Endothelial cell of umbilical vein (primary cell): ENCODE measurements at regions not wholly inside any gene's neighbourhood (a gene's known extent, or its start where the extent isn't known, plus 50 kb on each side); places are given as distances from the start of the nearest gene placed in this dataset.

Source experiments
- BruUV-seq: library from RNA; stranded (reverse); fragments of 400-500 nt; replicated peaks from 2 replicates; lab custom pipeline; 2021; lab: Mats Ljungman, UMichigan
- CTCF ChIA-PET: fragments of 300-600, 350-600 bp; sonication (Branson Sonifier 250); formaldehyde crosslinking; loops from one replicate; lab custom pipeline; 2021; ENCODE audit warnings: antibody characterized with exemption, inconsistent platforms; lab: Charles Lee
- POLR2A ChIA-PET: fragments of 300-600, 350-600 bp; sonication (Branson Sonifier 250); formaldehyde crosslinking; loops from one replicate; lab custom pipeline; 2021; ENCODE audit warnings: antibody characterized with exemption, inconsistent platforms; lab: Charles Lee
- DNase-seq: peaks from one replicate; pipeline ENCODE4 v3.0.0-alpha.2; 2011; ENCODE audit warnings: low read depth, low spot score
- FAIRE-seq: peaks from 2 replicates; lab custom pipeline; 2011; peaks lifted over from hg19 to GRCh38; lab: Jason Lieb, UNC
- H2AFZ ChIP-seq: 2 replicates; pipeline ENCODE4 v1.6.0; 2012; ENCODE audit warnings: low read depth, low read length, control low read depth, inconsistent platforms
- H3K27ac ChIP-seq: 2 replicates; pipeline ENCODE4 v1.5.1; 2011; ENCODE audit warnings: low read depth, mild to moderate bottlenecking, control low read depth, low read length, moderate library complexity; ENCODE audit not compliant: insufficient read depth
- H3K27me3 ChIP-seq, 2 experiments: 2 replicates each; pipeline versions ENCODE4 v1.6.0 to v1.6.1; 2011; ENCODE audit warnings: low read length in 2 of 2, mixed read lengths in 1 of 2; ENCODE audit not compliant: control insufficient read depth in 2 of 2, insufficient read depth in 2 of 2
- H3K36me3 ChIP-seq, 2 experiments: 2 replicates in 1 of 2; 3 replicates in 1 of 2; pipeline ENCODE4 v1.5.1; 2011; ENCODE audit warnings: low read length in 2 of 2, mild to moderate bottlenecking in 1 of 2, moderate library complexity in 1 of 2; ENCODE audit not compliant: control insufficient read depth in 2 of 2, insufficient read depth in 2 of 2; ENCODE audit errors: extremely low read depth in 1 of 2
- H3K4me1 ChIP-seq: 3 replicates; pipeline ENCODE4 v1.5.1; 2011; ENCODE audit warnings: mild to moderate bottlenecking, low read length; ENCODE audit not compliant: control insufficient read depth, insufficient read depth; ENCODE audit errors: extremely low read depth
- H3K4me2 ChIP-seq: 2 replicates; pipeline ENCODE4 v1.6.1; 2011; ENCODE audit warnings: low read length, control low read depth, mixed read lengths; ENCODE audit not compliant: insufficient read depth
- H3K4me3 ChIP-seq, 3 experiments: fragments of 200-600 bp in 1 of 3; sonication (generic), shearing (Covaris generic) in 1 of 3; replicated peaks in 1 of 3; 2 replicates each; pipeline ENCODE4 v1.5.1; 2011 to 2016; ENCODE audit warnings: control low read depth in 3 of 3, low read length in 3 of 3, mild to moderate bottlenecking in 2 of 3, inconsistent platforms in 1 of 3, low read depth in 1 of 3, moderate library complexity in 1 of 3; ENCODE audit not compliant: insufficient read depth in 1 of 3
- H3K79me2 ChIP-seq: 2 replicates; pipeline ENCODE4 v1.6.0; 2012; ENCODE audit warnings: low read length, inconsistent platforms; ENCODE audit not compliant: control insufficient read depth, insufficient read depth
- H3K9ac ChIP-seq: replicated peaks from 2 replicates; pipeline ENCODE3; 2011; ENCODE audit warnings: low read length, control low read depth; ENCODE audit not compliant: insufficient read depth; ENCODE audit errors: extremely low read depth
- H3K9me1 ChIP-seq: replicated peaks from 3 replicates; pipeline ENCODE4 v1.6.0; 2011; ENCODE audit warnings: mild to moderate bottlenecking, low read length; ENCODE audit not compliant: control insufficient read depth, insufficient read depth; ENCODE audit errors: extremely low read depth
- H3K9me3 ChIP-seq: replicated peaks from 2 replicates; pipeline ENCODE4 v1.5.1; 2012; ENCODE audit warnings: low read length, inconsistent platforms; ENCODE audit not compliant: control insufficient read depth, insufficient read depth
- H4K20me1 ChIP-seq: replicated peaks from 2 replicates; pipeline ENCODE3; 2011; ENCODE audit warnings: mild to moderate bottlenecking, low read length; ENCODE audit not compliant: control insufficient read depth, insufficient read depth; ENCODE audit errors: extremely low read depth
- CTCF ChIP-seq, 2 donors: IDR thresholded peaks; 1 replicate in 1 of 2; 2 replicates in 1 of 2; pipeline ENCODE4 v1.5.1; 2011; ENCODE audit warnings: low read length in 2 of 2, mild to moderate bottlenecking in 2 of 2, moderate library complexity in 2 of 2, control low read depth in 1 of 2, inconsistent platforms in 1 of 2, low read depth in 1 of 2; ENCODE audit not compliant: insufficient read depth in 1 of 2; ENCODE audit errors: extremely low read depth in 1 of 2
- EZH2 ChIP-seq: IDR thresholded peaks from 2 replicates; pipeline ENCODE4 v1.6.1; 2012; ENCODE audit warnings: borderline replicate concordance, low read depth, mild to moderate bottlenecking, moderate library complexity, low read length, inconsistent platforms; ENCODE audit not compliant: severe bottlenecking
- FOS ChIP-seq: IDR thresholded peaks from 2 replicates; pipeline ENCODE4 v1.6.1; 2011; ENCODE audit warnings: mild to moderate bottlenecking, low read length, moderate library complexity, borderline replicate concordance; ENCODE audit not compliant: insufficient read depth
- GATA2 ChIP-seq: IDR thresholded peaks from 2 replicates; pipeline ENCODE4 v1.7.0; 2011; ENCODE audit warnings: low read depth, mild to moderate bottlenecking, moderate library complexity, mixed read lengths, low read length; ENCODE audit not compliant: insufficient read length, insufficient read depth
- JUN ChIP-seq: IDR thresholded peaks from 2 replicates; pipeline ENCODE4 v1.6.1; 2011; ENCODE audit warnings: borderline replicate concordance, low read depth; ENCODE audit not compliant: insufficient read length, insufficient read depth
- MYC ChIP-seq: IDR thresholded peaks from one replicate; pipeline ENCODE4 v1.6.1; 2011; ENCODE audit warnings: mild to moderate bottlenecking, low read depth, low read length
- POLR2A ChIP-seq: IDR thresholded peaks from 2 replicates; pipeline ENCODE4 v1.6.1; 2012; ENCODE audit warnings: low read depth, mild to moderate bottlenecking, control low read depth, low read length
- POLR2AphosphoS5 ChIP-seq: IDR thresholded peaks from 2 replicates; pipeline ENCODE4 v1.6.1; 2012; ENCODE audit warnings: low read depth, mild to moderate bottlenecking, control low read depth, low read length, moderate library complexity; ENCODE audit not compliant: insufficient read depth
- dilution Hi-C: fragments of 300-500 bp; cut with MboI; formaldehyde crosslinking; loops from one replicate; pipeline ENCODE4 v1.15.0; 2019; ENCODE audit warnings: low sequenced_read_pairs; ENCODE audit not compliant: extremely low pct_ligation_motif_present
- intact Hi-C: fragments of 100-400 bp; cut with micrococcal nuclease; formaldehyde crosslinking; loops from one replicate; pipeline ENCODE4 v1.10.0; 2022
- TF ChIP-seq, protein P1 (sequence below): IDR thresholded peaks from 2 replicates; pipeline ENCODE4 v1.6.1; 2011; ENCODE audit not compliant: insufficient read depth, insufficient read length

DNA sequence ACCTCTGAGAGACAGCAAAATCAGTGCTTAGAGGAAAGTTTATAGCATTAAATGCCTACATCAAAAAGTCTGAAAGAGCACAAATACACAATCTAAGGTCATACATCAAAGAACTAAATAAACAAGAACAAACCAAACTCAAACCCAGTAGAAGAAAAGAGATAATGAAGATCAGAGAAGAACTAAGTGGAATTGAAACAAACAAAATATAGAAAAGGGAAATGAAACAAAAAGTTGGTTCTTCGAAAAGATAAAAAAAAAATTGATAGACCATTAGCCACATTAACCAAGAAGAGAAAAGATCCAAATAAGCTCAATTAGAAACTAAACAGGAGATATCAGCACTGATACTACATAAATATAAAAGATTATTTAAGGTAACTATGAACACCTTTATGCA is 280.0 kb upstream of the NRG3 start:
- intact Hi-C loops = no loop called here
- no peak for FAIRE-seq

More for the DNA sequence above, 280.0 kb upstream of the NRG3 start:
- Histone ChIP-seq H3K36me3 (no peaks in the 10 kb centered on the region), H3K4me3 (no peak overlapping the region), H3K27ac (no peak overlapping the region), H3K4me2 (no peak overlapping the region), H3K9me3 (no peaks in the 10 kb centered on the region), H3K9ac (no peak overlapping the region), H3K4me1 (no peaks in the 10 kb centered on the region), H3K79me2 (no peaks in the 10 kb centered on the region), H2AFZ (no peak overlapping the region), H3K9me1 (no peaks in the 10 kb centered on the region), H3K27me3 (no peaks in the 10 kb centered on the region), H4K20me1 (no peaks in the 10 kb centered on the region)
- ChIA-PET CTCF (no interaction called here), POLR2A (no interaction called here)
- TF ChIP-seq POLR2A (no peak), CTCF (IDR thresholded peaks at IDR 0.05; ENCODE audit: extremely low read depth in 1 of 2, insufficient read depth in 1 of 2, low read depth in 1 of 2, low read length in 2 of 2) (no peak), EZH2 (no peak), MYC (no peak), JUN (no peak), FOS (no peak), POLR2AphosphoS5 (no peak), GATA2 (no peak)
- TF ChIP-seq, protein P1, sequence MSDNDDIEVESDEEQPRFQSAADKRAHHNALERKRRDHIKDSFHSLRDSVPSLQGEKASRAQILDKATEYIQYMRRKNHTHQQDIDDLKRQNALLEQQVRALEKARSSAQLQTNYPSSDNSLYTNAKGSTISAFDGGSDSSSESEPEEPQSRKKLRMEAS = no peak
- no TSS peak for BruUV-seq
- DNase-seq = no peak
- dilution Hi-C loops = no loop called here
